ENCODE measurements at regions not wholly inside any gene's neighbourhood (a gene's known extent, or its start where the extent isn't known, plus 50 kb on each side); places are given as distances from the start of the nearest gene placed in this dataset.
"Not testable (repeated sequence)": the region's sequence is repeated elsewhere in the genome, so short reads cannot be mapped to it uniquely, and the experiment has no call there.

DNA sequence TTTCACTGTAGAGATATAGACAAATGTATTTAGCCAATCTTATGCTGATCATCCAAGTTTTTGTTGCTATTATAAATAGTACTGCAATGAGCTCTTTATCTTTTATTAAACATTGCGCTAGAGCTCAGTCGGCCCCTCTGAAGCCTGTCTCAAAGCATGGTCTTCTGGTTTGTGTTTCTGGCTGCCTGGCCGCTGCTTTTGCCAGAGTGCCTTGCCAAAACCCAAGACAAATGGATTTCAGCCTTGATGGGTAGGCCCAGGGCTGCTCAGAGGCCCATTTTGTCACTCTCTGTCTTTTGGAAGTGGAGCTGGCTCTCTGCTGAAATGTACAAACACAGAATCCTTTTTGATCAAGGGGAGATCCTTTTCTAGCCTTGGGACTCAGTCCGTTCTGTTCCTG is 102.9 kb upstream of the KCNG1 start:
- no peak for DNase-seq (ENCODE audit: low read depth in 2 of 2)

DNA sequence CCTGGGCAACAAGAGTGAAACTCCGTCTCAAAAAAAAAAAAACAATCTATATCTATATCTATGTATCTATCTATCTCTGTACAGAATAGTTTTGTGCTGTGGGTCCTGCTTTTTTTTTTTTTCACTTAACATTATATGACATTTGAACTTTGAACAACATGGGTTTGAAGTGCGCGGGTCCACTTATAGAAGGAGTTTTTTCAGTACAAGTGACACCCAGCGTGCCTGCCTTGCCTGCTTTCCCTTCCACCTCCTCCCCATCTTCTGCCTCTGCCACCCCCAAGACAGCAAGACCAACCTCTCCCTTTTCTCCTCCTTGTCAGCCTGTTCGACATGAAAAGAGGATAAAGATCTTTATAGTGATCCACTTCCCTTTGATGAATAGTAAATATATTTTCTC is 102.2 kb upstream of the KCNG1 start:
- no peak for DNase-seq (ENCODE audit: low read depth in 2 of 2)

DNA sequence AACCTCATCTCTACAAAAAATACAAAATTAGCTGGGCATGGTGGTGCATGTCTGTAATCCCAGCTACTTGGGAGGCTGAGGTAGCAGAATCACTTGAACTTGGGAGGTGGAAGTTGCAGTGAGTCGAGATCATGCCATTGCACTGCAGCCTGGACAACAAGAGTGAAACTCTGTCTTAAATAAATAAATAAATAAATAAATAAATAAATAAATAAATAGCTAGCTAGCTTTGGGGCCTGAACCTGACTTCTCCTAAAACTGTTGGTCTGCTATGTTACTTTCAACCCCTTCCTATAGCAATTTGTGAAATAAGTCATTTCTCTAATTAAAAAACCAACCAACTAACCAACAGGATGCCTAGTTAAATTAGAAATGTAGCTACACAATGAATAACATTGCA is 101.0 kb upstream of the KCNG1 start:
- DNase-seq (ENCODE audit: low read depth in 2 of 2), result not testable (repeated sequence)

DNA sequence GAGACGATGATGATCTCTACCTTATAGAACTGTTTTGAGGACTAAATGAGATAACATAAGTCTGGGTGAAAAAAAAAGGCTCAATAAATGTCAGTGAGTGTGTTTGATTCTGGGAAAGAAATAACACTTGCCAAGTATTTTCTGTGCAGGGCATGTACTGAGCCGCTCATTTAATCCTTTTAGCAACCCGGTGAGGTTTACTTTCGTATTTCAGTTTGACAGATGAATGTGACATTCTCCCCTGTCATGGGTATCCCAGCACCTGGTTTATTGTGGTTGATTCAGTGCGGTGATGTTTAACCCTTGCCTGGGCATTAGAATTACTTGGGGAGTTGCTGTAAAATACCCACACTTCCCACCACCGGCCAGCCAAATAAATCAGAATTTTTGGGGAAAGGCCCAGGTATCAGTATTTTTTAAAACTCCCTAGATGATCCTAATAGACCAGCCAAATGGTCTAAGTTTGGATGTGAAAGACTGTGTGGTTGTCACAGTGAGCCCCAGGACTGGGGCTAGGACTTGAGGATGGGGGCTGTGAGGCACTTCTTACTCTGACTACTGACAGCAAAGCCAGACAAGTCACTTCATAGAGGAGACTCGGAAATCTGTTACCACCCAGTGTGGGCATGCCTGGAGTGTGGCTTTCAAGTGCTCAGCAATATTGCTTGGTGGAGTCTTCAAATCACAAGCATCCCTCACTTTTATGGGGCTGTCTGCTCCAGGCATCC is 100.2 kb upstream of the KCNG1 start:
- no peak for DNase-seq (ENCODE audit: low read depth in 2 of 2)

DNA sequence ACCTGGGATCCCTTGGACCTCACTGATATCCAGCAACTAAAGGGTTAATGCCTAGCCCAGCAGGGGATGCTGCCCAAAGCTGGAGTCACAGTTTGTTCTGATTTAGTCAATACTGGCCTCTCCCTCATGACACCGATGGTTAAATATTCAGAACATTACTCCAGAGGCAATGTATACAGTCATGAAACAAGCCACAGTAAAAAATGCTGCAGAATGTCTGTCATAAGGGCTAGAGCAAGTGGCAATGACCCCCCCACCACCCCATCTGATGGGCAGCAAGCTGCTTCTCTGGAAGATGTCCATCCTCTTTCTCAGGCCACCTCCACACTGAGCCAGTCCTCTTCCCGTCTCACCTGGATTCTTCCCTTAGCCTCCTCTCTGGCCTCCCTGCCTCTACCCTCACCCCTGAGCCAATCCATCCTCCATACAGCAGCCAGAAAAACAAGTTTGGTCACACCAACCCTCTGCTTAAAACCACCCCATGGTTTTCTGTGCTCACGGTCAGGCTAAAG is 99.0 kb upstream of the KCNG1 start:
- peak in 1 of 2 experiments; percentile 10 for DNase-seq (ENCODE audit: low read depth in 2 of 2)

DNA sequence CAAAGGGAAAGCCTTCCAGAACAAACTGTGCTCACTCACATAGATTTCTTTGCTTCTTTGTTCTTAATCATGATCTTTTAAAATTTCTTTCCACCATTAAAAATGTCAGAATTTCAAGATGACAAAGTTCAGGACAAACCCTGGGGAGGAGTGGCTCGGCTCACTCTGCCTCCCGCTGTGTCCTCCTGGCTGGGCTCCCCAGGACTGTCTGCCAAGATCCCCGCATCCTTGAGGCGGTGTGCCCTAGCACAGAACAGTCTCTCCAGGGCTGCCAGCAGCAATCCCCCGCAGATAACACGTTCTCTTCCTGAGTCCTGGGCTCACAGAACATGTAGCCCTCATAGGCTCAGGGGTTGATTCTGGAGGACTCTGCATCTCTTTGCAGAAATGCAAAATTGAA is 98.4 kb upstream of the KCNG1 start:
- no peak for DNase-seq (ENCODE audit: low read depth in 2 of 2)

DNA sequence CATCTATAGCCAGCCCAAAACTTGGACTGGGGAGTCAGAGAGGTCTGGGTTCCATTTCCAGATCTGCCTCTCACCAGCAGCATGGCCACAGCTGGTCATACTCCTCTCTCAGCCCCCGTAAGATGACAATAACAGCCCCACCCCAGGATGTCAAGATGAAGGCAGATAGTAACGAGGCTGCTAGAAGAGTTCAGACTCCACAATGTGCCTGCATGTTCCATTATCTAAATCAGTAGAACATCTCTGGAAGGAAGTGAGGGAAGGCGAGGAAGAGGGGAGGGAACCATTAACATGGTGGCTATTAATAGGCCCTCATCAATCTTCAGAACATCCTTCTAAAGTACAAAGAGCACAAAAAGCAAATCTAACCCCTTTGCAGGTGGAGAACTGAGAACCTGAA is 98.0 kb upstream of the KCNG1 start:
- no peak for DNase-seq (ENCODE audit: low read depth in 2 of 2)

DNA sequence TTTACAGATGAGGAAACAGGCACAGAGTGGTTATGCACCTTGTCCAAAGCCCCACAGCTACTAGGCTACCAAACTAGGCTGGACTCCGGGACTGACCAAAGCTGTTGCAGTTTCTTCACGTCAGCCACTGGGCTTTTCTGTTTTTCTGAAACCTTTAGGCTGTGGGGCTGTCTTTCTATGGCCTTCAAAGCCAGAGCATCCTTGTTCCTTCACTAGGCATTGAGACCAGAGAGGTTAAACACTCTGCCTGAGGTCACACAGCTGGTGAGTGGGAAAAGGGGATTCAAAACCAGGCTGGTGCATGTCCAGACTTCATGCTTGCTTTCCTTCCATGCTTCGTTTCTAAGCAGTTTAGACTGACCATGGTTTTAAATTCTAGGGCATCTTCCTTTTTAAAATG is 97.5 kb upstream of the KCNG1 start:
- DNase-seq (ENCODE audit: low read depth in 2 of 2), result no peak

DNA sequence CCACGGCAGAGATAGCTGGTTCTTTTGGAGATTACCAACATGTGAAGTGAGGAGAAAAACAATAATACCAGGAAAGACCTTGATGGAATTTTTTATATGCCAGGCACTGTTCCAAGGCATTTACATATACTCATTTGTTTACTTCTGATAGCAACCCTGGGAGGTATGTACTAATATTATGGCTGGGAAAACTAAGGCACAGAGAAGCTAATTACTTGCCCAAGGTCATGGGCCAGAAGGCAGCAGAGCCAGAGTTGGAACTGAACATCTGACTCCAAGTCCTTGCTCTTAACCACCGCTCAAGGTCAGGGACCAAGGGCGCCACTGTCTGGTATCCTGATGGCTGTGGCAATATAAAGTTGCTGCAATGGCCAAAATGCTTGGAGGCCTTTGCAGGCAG is 97.0 kb upstream of the KCNG1 start:
- no peak for DNase-seq (ENCODE audit: low read depth in 2 of 2)

DNA sequence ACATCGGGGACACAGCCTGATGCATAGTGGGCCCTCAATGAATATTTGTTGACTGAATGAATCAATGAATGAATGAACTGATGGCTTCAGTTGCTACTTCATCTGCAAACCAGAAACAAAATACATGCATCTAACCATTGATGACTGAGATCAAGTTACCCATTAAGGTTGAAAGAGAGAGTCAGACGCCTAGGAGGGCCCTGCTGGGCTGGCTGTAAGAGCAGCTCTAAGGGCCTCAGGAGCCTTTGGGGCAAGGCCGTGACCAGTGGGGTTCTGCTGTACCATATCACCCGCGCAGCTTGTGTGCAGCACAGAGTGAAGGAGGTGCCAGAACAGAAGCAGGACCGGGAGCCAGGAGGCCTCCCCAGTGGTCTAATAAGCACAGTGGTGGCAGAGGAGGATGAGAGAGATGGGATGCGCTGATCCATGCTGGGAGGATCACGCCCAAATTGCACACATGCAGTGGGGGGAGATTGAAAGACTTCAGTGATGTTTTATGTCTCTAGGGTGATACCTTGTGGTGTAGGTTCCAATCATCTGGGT is 96.1 kb upstream of the KCNG1 start:
- no peak for DNase-seq (ENCODE audit: low read depth in 2 of 2)

DNA sequence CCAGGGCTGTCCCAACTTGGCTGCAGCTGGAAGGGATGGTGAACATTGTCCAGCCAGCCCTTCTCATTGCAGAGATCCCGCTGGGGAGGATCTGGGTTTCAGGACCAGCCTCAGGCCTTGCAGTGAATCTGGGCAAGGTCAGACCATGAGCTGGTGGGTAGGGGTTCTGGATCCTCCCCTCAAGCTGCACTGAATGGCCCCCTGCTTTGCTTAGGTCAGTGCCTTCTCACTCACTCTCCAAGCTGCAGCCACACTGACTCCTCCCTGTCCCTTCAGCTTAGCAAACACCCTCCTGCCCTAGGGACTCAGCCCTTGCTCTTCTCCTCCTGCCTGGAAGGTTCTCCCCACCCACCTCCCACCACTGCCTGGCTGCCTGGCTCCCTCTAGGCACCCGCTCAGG is 95.3 kb upstream of the KCNG1 start:
- no peak for DNase-seq (ENCODE audit: low read depth in 2 of 2)

DNA sequence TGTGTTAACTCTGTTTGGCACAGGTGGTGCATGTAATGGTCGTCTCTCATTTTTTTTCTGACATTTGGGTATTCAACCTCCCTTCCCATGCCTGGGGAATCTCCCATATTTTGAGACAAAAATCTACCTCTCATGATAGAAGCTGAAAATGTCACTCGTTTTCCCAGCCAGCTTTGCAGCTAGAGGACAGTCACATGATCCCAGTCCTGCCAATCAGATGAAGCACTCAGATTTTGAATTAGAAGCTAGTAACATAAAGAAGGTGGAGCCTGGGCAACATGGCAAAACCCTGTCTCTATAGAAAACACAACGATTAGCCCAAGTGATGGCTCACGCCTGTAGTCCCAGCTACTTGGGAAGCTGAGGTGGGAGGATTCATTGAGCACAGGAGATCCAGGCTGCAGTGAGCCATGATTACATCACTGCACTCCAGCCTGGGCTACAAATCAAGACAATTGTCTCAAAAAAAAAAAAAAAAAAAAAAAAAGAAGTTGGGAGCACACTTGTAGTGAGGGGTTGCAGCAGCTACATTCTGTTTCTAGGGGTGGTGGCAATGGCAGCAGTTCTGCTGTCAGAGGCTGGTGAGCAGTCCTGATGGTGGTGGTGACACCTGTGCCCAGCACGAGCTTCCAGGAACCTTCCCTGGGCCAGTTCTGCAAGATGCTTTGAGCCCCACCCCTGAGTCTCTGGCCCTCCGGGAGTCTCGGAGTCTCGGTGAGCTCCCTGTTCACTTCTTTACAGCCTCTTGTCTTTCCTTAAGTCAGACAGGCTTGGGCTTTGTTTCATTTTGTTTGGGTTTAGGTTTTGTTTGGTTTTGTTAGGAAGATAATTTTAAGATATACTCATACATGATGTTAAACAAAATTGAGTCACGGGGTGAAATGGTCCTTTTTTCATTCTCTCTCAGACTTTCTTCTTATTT is 94.1 kb upstream of the KCNG1 start:
- no peak for DNase-seq (ENCODE audit: low read depth in 2 of 2)

DNA sequence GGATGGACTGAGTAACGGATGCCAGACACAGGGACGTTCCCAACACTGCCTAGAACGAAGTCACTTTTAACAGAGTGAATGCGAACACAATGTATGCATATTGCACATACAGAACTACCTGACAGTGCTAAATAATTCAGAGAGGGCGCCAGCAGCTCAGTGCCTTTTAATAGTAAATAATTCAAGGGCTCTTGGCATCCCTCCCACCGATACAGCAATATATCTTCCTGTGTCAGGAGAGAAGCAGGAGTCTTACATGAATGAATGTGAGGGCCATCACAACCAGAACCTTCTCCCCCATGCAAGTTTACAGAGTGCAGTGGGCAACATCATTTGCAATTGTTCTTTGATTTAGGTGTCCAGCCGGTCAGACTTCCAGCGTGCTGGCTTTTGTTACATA is 88.4 kb upstream of the KCNG1 start:
- DNase-seq (ENCODE audit: low read depth in 2 of 2), result no peak

DNA sequence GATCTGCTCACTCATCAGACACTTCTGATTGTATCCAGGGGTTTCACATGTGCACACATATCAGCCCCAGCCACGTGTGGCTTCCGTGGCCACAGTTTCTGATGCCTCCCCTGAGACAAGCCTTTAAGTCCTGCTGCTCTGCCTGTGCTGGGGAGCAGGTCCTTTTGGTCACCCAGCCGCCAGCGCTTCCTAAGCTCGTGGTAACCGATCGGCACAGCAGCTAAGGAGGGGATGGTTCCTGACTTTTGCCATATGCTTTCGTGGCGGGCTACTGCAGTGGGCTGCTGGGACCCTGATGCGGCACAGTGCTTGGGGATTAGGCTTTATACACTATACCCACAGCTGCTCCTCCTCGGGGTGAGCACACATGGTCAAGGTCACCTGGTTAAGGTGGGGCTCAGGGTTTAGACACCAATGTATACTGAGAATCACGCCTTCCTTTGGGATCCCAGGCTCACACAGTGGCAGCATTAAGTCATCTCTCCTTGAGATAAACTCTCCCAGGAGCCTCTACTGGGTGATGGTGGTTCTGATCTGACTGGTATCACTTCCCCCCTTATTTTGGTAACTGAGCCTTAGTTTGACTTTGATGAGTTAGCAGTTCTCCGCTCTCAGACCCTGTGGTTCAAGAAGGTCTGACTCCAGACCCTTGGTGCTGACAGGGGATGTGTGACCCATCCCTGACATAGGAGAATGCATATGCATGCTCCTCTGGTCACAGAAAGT is 85.9 kb upstream of the KCNG1 start:
- DNase-seq (ENCODE audit: low read depth in 2 of 2), result no peak

DNA sequence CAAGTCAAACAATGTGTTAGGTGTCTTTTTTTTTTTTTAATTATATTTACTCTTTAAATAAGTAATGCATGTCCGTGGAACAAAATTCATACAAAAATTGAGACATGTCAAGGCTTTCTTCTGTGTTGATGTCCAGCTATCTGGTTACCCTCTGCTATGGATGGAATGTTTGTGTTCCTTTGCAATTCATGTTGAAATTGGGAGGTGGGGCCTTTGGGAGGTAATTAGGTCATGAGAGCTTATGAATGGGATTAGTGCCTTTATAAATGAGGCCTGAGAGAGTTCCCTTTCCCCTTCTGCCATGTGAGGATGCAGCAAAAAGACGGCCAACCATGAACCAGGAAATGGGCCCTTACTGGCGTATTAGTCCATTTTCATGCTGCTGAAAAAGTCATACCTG is 83.1 kb upstream of the KCNG1 start:
- no peak for DNase-seq (ENCODE audit: low read depth in 2 of 2)

DNA sequence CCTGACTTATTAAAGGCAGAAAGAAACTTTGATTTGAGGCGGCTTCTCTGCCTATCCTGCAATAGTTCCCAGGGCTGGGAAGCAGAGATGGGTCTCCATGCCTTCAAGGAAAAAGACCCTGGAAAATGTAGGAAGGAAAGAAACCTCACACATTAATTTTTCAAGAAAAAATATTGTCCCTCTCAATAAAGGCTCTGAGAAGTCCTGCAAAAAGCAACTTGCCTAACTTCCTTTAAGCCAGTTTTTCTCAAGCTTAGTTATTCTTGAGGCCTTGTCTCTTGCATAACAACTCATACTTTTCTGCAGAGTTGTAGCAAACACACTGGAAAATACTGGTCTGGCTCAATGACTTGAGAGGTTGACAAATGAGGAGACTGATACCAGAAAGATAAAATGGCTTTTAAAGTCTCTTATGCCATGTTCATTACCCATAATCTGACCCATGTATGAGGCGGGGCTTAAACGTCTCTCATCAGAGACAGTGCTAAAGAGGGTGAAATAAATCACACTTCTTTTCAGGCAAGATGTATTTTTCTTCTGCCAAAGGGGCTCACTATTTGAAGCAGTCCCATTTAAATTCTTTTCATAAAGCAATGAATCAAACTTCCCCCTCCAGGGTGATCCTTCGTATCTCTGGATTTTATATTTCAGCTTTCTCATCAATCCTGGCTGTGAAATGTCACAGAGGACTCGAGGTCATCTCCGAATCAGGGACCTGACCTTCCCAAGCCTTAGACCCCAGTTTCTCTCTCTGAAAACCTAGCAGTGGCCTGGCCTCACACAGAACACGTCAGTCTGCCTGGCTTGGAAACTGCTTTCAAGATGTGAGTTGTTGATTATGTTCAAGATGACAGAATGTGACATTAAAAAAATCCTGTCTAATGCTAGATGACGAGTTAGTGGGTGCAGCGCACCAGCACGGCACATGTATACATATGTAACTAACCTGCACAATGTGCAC is 82.3 kb upstream of the KCNG1 start:
- no peak for DNase-seq (ENCODE audit: low read depth in 2 of 2)

DNA sequence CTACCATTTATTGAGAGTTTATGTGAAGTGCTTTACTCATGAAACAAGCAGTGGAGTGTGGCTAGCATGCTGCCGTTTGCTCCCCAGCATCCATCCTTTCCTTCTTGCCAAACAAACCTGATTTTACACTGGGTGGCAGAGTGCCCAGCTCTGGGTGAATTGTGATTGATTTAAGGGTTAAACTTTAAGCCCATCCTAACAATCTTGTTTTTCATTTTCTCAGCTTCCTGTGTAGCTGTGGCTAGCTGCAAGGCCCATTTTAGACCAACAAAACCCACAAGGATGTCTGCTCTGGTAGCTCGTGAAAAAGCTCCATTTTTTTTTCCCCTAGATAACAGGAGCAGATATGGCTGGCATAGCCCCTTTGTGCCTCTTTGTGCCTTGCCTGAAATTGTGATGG is 77.7 kb upstream of the KCNG1 start:
- no peak for DNase-seq (ENCODE audit: low read depth in 2 of 2)

DNA sequence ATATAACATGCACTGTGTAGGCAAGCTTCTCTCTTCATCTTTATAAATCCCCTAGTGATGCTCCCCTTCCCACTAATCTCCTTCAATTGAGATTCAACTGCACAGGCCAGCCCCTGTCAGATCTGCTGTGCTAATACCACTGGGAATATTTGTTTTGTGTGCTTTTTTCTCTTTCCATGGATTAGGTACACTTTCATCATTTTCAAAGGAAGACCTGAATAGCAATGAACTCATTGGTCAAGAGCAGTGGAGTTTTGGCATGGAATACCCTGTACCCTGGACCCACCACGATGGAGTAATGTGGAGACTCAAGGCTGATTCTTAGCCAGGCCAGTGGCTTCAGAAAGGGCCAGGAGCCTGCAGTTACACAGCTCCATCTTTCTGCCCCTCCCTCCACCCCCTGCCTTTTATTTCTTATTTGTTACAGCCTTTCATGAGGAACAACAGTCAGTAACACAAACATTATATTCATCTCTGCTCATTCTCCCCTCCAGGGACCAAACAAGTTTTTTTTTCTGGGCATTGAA is 75.4 kb upstream of the KCNG1 start:
- no peak for DNase-seq (ENCODE audit: low read depth in 2 of 2)

DNA sequence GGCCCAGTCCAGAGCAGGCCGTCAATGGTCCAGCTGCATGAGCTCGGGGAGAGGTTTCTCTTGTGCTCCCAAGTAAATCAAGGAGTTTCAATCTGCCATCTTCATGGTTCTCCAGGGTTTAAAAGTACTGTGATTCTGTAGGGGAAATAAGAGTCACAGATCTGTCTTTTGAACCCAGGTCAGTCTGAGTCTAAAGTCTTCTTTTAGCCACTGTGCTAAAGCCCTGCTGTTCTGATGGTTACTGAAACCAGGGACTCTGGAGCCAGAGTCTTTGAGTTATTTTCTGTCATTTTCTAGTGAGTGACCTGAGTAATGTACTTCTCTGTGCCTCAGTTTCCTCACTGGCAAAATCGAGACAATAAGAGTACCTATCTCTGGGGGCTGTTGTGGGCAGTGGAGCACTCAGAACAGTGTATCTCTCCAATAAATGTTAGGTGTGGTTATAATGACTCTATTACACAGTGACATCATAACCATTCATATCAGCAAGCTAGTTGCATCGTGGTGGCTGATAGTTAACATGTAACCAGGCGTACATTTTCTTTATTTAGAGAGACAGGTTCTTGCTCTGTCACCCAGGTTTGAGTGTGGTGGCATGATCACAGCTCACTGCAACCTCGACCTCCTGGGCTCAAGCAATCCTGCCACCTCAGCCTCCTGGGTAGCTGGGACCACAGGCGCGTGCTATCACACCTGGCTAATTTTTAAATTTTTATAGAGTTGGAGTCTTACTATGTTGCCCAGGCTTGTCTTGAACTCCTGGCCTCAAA is 74.6 kb upstream of the KCNG1 start:
- no peak for DNase-seq (ENCODE audit: low read depth in 2 of 2)

Data from fibroblast of skin of left biceps (primary cell).